Omental fat pad (tissue), 3 donors: ENCODE measurements at regions not wholly inside any gene's neighbourhood (a gene's known extent, or its start where the extent isn't known, plus 50 kb on each side); places are given as distances from the start of the nearest gene placed in this dataset.
"Not testable (repeated sequence)": the region's sequence is repeated elsewhere in the genome, so short reads cannot be mapped to it uniquely, and the experiment has no call there.

Experiments
- ATAC-seq: fragments of 150-250 bp; one replicate; pipeline ENCODE4 v1.9.1; 2016; ENCODE audit warnings: mild to moderate bottlenecking, moderate library complexity; ENCODE audit not compliant: low FRiP score
- DNase-seq: peaks from one replicate; pipeline ENCODE4 v3.0.0-alpha.2; 2019; ENCODE audit warnings: low spot score
- CTCF ChIP-seq, 3 donors: fragments of 450-650 bp; IDR thresholded peaks; one replicate each; pipeline ENCODE4 v1.5.1; 2016 to 2017; ENCODE audit warnings: antibody characterized with exemption in 3 of 3, mild to moderate bottlenecking in 3 of 3, moderate library complexity in 2 of 3

DNA sequence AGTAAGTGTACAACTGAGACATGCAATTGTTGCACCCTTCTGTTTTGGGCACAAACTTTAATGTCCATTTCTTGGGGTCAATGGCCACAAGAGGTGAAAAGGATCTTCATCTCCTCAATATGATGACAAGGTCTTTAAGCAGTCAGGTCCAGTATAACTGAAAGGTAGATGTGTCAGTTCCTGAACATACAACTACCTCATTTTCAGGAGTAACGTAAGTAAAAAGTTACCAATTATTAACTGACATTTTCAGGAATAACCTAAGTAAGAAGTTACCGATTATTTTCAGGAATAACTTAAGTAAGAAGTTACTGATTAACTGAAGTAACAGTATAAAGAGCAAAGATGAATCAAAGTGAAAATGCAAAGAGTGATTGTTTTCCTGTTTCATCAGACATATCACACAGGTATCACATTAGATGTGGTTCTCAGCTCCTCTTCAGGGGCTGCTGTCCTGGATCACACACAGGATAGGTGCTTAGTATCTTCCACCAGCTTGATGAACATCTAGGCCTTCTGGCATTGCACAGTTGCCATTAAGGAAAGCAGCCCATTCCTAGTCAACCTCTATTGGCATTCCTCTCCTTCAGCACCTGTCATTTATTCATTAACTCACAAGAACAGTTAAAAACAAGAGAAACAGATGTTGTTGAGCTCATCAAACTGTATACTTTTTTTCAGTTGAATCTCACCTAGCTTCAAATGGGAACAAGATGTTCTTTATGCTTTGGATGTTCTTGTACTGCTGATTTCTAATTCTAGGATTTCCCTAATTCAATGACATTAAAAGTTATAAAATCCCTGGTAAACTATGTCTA is 200.0 kb downstream of the FOXG1 start:
- no peak for TF ChIP-seq CTCF (IDR thresholded peaks at IDR 0.05)
- DNase-seq (no peak), ATAC-seq (no peak)

DNA sequence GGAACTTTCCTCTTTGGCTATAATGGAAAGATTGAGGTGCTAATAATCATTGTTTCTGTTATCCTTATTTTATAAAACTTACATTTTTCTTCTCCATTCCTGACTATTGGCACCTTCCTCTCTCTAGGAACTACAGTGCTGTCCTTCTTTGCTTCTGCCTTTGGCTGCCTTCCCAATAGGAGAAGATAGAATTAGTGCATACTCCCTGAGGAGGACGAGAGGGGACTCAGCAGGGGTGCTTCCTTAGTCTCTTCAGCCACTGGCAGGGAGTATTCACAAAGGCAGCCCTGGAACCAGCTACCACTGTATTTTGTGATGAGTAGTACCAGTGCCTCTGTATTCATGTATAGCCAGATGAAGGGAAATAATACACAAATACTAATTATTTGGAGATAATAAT is 208.5 kb downstream of the FOXG1 start:
- ATAC-seq (no peak), DNase-seq (no peak)
- no peak for TF ChIP-seq CTCF (IDR thresholded peaks at IDR 0.05)

DNA sequence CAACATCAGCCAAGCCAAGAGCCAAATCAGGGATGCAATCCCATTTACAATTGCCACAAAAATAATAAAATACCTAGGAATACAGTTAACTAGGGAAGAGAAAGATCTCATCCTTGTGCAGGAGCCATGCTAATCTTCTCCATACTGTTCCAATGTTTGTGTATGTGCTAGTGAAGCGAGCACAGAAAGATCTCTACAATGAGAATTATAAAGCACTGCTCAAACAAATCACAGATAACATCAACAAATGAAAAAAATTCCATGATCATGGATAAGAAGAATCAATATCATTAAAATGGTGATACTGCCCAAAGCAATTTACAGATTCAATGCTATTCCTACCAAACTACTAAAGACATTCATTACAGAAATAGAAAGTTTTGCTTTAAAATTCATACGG is 215.6 kb downstream of the FOXG1 start:
- ATAC-seq: no peak
- TF ChIP-seq CTCF (IDR thresholded peaks at IDR 0.05): no peak
- no peak for DNase-seq

DNA sequence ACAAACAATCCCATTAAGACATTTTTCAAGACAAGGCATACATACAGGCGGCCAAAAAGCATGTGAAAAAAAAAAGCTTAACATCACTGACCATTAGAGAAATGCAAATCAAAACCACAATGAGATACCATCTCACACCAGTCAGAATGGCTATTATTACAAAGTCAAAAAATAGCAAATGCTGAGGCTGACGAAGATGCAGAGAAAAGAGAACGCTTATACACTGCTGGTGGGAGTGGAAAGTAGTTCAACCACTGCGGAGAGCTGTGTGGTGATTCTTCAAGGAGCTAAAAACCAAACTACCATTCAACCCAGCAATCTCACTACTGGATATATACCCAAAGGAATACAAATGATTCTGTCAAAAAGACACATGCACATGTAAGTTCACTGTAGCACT is 216.7 kb downstream of the FOXG1 start:
- ATAC-seq (no peak), DNase-seq (no peak)
- TF ChIP-seq CTCF (IDR thresholded peaks at IDR 0.05): no peak

DNA sequence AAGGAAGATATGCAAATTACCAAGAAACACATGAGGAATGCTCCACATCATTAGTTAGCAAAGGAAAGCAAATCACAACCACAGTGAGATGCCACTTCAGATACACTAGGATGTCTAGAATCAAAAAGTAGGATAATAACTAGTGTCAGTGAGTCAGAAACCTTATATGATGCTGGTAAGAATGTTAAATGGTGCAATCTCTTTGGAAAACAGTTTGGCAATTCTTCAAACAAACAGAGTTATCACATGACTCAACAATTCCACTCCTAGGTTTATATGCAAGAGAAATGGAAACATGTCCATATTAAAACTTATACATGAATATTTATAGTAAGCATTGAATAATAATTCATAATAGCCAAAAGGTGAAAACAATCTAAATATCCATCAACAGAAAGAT is 220.9 kb downstream of the FOXG1 start:
- no peak for TF ChIP-seq CTCF (IDR thresholded peaks at IDR 0.05)
- ATAC-seq (no peak), DNase-seq (no peak)

- not testable (repeated sequence) for ATAC-seq, DNase-seq
Observed at GRCh38 chr14:28997196-28997595, 230.6 kb downstream of the FOXG1 start.

GRCh38 chr14:28999656-29000055 is 233.1 kb downstream of the FOXG1 start:
- no peak for ATAC-seq
- no peak for DNase-seq
- TF ChIP-seq CTCF (IDR thresholded peaks at IDR 0.05): no peak
